GM18867 (cell line): ENCODE measurements at regions not wholly inside any gene's neighbourhood (a gene's known extent, or its start where the extent isn't known, plus 50 kb on each side); places are given as distances from the start of the nearest gene placed in this dataset.
"Not testable (repeated sequence)": the region's sequence is repeated elsewhere in the genome, so short reads cannot be mapped to it uniquely, and the experiment has no call there.

Experiments
- ATAC-seq: cut with Tn5 transposase; IDR thresholded peaks from one replicate; pipeline ENCODE4 v1.9.1; 2021; ENCODE audit warnings: mild to moderate bottlenecking, moderate library complexity; ENCODE audit not compliant: unreplicated experiment

DNA sequence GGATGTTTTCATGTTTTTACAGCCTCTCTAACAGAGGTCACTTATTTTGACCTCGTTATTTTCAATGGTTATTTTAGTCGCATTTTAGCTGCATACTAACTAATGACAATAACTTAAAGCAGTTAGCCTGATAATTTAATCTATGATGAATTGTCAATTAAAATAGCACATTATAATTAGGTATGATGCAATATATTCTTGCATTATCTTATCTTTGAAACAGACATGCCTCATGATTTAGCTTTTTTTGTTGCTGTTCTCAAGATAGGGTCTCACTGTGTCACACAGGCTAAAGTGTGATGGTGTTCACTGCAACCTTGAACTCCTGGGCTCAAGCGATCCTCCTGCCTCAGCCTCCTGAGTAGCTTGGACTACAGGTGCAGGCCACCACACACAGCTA lies 126.4 kb downstream of the KBTBD2 start:
- no peak for ATAC-seq

DNA sequence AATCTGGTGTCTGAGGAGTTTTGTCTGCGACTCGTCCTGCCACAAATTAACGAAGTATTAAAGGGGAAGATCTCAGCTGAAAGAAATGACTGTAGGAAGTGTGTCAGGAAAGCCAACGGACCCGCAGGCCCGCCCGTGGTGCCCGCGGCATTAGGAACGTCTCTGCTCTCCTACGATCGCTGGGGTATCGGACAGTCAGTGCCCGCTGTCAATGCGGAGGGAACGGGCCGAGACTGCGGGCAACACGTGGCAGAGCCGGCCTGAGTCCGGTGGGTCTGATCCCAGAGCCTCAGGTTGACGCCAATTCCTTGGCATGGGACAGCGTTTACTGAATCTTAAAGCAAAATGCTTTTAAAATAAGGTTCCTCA lies 128.7 kb downstream of the KBTBD2 start:
- ATAC-seq: no peak

DNA sequence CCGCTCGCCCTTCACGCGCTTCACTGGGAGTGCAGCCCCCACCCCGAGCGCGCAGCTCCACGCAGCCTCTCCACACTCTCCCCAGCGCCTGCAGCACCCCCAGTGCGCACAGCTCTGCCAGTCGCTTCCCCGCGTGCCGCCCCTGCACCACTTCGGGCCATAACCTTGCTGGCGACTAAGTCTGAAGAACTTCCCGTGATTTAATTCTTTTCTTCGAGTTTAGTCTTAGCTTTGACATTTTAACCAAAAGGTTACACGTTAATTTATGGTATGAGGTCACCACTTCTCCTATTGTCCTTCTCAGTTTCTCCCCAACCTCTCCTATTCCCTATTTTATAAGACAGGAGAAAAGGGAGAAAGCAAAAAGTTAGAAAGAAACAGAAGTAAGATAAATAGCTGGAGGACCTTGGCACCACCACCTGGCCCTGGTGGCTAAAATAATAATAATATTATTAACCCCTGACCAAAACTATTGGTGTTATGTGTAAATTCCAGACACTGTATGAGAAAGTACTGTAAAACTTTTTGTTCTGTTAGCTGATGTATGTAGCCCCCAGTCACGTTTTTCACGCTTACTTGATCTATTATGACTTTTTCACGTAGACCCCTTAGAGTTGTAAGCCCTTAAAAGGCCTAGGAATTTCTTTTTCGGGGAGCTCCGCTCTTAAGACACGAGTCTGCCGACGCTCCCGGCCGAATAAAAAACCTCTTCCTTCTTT lies 129.2 kb downstream of the KBTBD2 start:
- ATAC-seq: not testable (repeated sequence)

DNA sequence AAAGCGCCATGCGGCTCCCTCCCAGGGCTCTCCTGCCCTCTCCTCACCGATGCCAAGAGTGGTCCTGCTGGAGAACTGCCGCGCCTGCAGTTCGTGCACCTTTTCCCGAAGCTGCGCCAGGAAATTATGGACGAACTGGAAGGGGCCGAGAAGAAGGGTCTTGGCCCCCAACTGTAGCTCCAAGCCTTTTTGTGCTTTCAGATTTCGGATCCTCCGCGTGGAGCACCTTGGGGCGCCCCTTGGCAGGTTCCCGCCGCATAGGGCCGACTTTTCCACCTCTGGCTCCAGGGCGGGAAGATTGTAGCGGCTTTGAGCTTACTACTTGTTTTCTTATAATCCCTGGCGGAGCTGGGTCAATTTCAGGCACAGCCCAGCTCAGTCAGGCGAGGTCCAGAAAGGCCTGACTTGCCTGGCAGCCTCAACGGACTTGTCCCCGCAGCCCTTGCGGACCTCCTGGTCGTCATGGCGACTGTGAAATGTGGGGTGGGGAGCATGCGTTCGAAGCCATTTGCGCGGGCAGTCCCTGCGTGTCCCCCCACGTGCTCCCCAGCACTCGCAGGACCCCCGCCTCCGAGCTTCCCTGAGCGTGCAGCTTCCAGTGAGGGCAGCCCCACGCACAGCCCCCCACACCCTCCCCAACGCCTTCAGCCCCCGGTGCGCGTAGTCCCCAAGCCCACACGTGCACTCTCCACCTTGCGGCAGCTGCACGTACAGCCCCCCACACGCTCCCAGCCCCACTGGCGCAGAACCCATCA lies 129.9 kb downstream of the KBTBD2 start:
- no peak for ATAC-seq

DNA sequence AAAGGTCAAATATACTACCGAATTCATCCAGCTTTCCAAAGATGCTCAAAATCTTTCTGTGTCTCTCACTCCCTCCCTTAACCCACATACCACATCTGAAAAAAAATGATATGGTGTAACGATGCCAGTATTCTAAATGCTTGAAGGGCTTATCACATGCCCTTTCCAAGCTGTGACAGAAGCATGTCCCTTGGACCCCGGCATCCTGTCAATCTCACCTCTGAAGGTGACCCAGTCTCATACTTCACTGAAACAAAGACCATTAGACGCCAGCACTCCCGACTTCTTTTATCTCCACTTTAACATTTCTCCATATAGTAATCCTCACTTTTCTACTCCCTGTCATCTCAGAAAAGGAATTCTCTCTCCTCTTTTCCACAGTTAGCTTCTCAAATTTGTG lies 130.8 kb downstream of the KBTBD2 start:
- ATAC-seq: not testable (repeated sequence)

DNA sequence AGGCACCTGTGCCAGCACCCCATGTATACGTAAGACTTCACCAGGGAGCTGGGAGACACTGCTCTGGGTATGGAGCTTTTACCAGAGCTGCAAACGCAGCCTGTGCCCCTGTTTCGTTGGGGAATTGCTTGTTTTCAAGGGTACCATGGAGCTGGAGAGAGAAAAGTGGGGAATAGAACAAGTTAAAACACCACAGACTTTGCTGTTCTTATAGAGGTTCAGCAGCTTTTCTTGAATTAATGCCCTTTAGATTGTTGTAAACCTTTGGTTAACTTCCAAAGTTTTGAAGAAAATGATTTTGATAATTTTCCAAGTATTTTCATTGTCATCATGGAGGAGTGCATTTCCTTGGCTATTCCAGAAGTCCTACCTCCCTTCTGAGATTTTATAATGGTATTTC lies 131.7 kb downstream of the KBTBD2 start:
- not testable (repeated sequence) for ATAC-seq

DNA sequence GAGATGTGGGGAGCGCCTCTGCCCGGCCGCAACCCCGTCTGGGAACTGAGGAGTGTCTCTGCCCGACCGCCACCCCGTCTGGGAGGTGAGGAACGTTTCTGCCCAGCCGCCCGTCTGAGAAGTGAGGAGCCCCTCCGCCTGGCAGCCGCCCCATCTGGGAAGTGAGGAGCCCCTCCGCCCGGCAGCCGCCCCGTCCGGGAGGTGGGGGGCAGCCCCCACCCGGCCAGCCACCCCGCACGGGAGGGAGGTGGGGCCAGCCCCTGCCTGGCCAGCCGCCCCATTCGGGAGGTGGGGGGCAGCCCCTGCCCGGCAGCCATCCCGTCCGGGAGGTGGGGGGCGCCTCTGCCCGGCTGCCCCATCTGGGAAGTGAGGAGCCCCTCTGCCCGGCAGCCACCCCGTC lies 137.7 kb downstream of the KBTBD2 start:
- not testable (repeated sequence) for ATAC-seq

DNA sequence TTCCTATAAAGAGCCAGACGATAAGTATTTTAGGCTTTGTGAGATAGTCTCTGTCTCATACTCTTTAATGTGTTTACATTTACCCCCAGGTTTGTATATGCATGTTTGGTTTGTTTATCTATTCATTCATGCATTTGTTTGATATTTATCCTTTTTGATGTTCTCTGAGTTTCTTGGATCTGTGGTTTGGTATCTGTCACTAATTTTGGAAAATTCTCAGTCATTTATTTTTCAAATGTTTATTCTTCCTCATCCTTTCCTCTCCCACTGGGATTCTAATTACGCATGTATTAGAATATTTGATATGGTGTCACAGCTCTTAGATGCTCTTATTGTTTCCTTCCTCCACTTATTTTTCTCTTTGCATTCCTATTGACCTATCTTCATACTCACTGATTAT lies 143.2 kb downstream of the KBTBD2 start:
- not testable (repeated sequence) for ATAC-seq

DNA sequence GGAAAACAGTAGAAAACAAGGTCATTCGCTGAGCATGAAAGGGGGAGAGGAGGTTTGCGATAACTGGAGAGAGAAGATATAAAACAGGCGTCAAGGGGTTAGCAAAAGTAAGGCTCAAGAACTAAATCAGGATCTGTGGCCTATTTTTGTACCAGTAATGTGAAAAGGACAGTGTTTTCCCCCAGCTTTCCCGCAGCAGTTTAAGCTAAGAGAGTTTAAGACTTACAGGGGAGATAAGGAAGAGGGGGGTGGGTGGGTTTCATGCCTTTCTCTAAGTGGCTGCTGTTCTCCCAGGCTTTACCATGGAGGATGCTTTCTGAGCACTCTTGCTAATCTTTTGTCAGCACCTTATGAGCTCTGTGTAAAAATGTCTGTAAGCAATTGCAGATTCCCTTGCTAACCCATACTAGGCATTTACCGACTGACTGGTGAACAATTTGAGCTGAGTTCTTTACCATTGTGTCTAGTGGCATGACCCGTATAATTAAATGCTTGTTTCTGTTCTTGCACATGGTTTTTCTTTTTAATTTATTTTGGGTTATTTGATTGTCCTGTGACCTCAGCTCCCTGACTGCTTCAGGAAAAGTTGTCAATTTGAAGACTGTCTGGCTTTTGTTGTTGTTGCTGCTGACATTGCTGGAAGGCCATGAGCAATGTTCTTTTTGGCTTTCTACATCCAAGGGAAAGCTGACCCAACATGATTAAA lies 144.0 kb downstream of the KBTBD2 start:
- ATAC-seq: not testable (repeated sequence)

DNA sequence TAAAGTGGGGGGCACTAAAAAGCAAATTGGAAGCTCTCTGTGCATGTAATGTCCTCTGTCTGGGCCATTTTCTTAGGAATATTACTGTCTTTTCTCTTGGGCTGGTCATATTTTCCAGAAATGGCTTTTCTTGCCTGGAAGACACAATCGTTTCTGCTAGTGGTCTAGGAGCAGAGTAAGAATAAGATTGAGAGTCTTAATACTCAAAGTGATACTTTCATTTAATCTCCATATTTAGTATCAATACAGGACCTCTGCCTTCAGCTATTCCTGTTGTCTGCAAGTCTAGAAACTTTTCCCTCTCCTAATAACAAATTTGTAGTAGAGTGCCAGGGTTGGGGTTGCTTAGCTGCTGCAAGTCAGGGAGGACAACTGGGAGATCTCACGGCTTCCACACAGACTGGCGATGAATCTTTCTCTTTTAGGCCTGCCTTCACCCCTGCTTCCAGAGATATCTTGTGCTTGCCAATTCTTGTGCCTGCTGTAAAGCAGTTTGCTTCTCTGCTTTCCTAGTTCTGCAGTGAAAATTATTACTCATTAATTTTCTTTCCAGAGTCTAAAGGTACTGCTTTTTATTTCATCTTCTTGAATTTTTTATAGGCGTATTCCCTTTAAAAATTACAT lies 149.6 kb downstream of the KBTBD2 start:
- ATAC-seq: not testable (repeated sequence)

DNA sequence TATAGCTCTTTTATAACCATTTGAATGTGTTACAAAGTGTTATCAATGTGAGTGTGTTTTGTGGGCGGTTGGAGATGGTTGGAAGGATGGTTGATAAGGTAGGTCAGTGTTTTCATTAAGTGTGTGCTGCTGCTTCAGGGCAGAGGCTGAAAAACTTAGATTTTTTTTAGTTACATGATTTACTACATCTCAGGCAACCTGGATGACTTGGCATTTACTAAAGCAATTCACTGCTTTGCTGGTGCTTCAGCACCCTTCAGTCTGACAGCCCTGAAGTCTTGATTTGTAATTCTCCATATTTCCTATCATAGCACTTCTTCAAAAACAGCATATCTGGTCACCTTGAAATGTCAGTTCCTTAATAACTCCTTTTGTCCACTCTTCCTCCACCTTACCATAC lies 151.8 kb downstream of the KBTBD2 start:
- ATAC-seq: not testable (repeated sequence)

DNA sequence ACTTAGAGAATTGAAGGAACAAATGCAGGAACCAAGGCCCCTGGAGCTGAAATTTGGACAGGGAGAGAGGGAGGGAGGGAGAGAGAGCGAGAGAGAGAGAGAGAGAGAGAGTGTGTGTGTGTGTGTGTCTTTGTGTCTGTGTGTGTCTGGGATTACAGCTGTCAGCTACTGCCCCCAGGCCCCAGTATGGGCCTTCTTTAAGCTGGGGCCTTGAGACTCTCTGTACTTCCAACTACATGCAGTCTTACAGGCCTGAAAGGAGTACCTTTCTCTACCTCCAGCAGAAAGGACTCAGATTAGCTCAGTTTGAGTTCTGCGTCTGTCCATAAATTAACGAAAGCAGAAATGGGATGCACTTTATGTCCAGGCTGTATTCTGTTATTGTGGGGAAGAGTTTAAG lies 153.2 kb downstream of the KBTBD2 start:
- not testable (repeated sequence) for ATAC-seq

DNA sequence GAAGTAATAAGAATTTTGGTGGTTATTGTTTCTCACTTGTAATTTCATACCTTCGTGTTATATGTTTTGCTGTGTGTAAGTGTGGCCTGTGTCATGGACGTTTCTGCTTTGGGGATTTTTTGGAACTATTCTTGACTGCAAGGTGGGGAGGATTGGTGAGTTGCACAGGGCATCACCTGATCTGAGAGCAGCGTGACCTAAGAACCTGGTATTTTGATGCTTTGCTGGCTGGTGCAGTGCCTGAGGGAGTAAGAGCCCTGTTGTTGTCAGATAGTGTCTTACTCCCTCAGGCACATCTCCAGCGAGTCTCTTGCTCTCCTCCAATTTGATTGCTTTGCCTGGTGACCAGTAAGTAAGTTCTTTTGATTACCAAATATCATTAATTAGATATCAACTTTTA lies 158.8 kb downstream of the KBTBD2 start:
- not testable (repeated sequence) for ATAC-seq

DNA sequence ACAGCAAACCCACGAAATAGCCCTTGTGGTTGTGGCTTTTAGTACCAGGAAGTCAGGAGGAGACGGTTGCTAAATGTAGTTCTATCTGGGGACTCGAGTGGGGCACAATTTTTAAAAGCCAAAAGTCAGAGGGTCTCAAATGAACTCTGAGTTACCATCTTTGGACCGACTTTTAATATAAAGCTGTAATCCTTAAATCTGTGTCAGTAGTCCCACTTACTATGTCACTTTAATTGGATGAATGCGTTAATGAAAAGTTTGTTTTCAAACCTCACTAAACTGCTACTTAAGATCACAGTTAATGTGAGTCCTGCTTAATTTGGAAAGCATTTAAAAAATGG lies 162.3 kb downstream of the KBTBD2 start:
- not testable (repeated sequence) for ATAC-seq

DNA sequence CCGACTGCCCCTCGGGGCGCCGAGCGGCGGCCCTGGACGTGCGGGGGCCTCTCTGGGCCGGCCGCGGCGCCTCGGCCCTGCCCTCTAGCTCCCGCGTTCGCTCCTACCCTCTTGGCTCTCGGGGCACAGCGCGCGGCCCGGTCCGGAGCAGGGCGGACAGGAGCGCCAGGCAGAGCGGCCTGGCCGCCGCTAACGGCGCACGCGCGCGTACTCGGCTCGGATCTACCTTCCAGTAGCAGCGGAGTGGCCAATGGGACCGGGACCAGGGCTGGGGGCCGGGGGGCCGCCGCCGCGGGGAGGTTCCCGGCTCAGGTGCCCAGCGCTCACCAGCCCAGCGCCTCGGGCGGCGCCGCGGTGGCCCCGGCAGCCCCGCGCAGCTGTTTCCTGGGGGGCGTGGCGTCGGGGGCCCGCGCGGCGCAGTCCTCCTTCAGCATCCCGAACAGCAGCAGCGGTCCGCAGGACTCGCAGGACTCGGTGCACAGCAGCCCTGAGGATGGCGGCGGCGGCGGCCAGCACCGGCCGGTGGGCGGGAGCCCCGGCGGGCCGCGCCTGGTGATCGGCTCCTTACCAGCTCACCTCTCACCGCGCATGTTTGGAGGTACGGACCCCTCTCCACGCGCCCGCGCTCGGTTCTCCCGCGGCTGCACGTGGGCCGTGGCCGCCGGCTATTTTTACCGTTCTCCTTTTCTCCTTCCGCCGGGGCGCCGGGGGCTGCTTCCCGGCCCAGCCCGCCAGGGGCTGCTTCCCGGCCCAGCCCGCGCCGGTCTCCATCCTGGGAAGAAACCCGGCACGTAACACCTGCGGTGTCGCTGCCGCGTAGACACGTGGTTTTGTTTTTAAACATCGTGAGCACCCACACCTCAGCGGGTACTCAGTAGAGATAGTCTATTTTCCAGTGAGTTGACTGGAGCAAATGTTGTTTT lies 162.9 kb downstream of the KBTBD2 start:
- peak; percentile 81 for ATAC-seq

DNA sequence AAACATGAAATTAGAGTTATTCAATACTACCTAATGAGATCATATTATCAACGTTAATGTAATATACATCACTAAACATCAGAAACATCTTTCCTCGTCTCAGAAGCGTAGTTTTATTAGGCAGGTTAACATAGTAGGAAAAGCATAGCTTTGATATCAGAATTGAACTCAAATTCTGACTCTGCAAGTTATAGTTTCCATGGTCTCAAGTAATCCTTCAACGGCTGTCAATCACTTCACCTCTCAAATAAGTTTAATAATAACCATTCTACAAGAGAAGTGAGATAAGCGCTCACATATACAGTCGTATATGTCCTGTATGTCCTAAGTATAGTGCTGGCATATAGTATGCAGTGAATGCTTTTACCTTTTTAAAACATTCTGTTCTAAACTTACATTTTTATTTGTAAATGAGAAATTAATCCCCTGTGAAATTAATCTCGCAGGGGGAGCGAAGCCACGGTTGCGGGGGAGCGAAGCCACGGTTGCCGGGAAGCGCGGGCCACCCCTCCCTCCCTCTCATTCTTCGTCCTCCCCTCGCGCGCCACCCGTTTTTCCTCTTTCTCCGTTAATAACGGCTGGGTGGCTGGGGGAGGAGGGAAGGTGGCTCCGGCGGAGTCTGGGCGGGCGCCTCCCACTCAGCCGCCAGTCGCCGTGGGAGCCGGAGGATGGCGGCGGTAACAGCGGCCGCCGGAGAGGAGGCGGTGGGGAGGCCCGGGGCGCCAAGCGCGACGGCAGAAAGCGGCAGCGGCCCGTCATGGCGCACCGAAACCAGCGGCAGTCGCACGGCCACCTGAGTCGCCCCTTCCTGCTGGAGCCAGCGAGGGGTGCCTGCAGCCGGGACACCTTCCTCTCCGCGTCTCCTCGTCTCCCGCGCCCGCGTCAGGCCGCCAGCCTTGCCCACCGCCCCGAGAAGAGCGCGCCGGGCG lies 163.8 kb downstream of the KBTBD2 start:
- peak; percentile 67 for ATAC-seq

DNA sequence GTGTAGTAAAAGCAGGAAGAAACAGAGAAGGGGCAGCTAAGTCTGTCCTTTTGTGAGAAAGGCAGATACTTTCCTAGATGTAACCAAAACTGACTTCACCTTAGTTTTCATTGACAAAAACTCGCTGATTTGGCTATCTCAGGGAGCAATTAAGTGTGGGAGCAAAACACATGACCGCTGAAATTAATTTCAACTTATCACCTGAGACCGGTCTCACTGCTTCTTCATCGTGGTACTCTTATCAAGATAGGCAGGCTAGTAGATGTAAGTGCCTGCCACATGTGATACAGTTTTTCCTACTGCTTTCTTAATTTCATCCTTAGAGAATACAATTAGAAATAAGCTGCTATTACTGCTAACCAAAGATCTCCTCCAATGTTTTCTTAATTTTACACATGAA lies 168.7 kb downstream of the KBTBD2 start:
- not testable (repeated sequence) for ATAC-seq

DNA sequence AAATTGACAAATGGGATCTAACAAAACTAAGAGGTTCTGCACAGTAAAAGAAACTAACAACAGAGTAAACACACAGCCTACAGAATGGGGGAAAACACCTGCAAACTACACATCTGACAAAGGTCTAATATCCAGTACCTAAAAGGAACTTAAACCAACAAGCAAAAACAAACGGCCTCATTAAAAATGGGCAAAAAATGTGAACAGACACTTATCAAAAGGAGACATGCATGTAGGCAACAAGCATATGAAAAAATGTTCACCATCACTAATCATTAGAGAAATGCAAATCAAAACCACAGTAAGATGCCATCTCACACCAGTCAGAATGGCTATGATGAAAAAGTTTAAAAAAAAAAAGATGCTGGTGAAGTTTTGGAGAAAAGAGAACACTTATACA lies 197.4 kb downstream of the KBTBD2 start:
- no peak for ATAC-seq
